DND-41 (cell line): ENCODE measurements at regions not wholly inside any gene's neighbourhood (a gene's known extent, or its start where the extent isn't known, plus 50 kb on each side); places are given as distances from the start of the nearest gene placed in this dataset.

Experiments used
- ATAC-seq: fragments of 200-7000 bp; cut with Tn5 transposase; 3 replicates; pipeline ENCODE4 v1.9.1; 2021; ENCODE audit warnings: low read depth; ENCODE audit not compliant: insufficient read depth
- DNase-seq: peaks from one replicate; pipeline ENCODE4 v3.0.0-alpha.2; 2020
- H2AFZ ChIP-seq: 2 replicates; pipeline ENCODE4 v1.6.0; 2012; ENCODE audit warnings: low read depth, low read length
- H3K27ac ChIP-seq: 2 replicates; pipeline ENCODE4 v1.5.1; 2012; ENCODE audit warnings: low read length, inconsistent platforms
- H3K27me3 ChIP-seq: fragments of 200-600 bp; sonication (generic); 2 replicates; pipeline ENCODE4 v1.6.0; 2012; ENCODE audit warnings: low read length, mild to moderate bottlenecking, inconsistent platforms; ENCODE audit not compliant: insufficient read depth, poor library complexity
- H3K36me3 ChIP-seq: 2 replicates; pipeline ENCODE4 v1.5.1; 2012; ENCODE audit warnings: low read length, inconsistent platforms; ENCODE audit not compliant: insufficient read depth
- H3K4me1 ChIP-seq: 2 replicates; pipeline ENCODE4 v1.5.1; 2012; ENCODE audit warnings: mild to moderate bottlenecking, low read length; ENCODE audit not compliant: insufficient read depth
- H3K4me2 ChIP-seq: 2 replicates; pipeline ENCODE4 v1.6.0; 2012; ENCODE audit warnings: mild to moderate bottlenecking, moderate library complexity, low read length, inconsistent platforms; ENCODE audit not compliant: insufficient read depth
- H3K4me3 ChIP-seq, 2 experiments: fragments of 200-600 bp in 1 of 2; shearing (Covaris generic) in 1 of 2; 2 replicates each; pipeline ENCODE4 v1.5.1; 2012 to 2016; ENCODE audit warnings: inconsistent platforms in 2 of 2, low read length in 2 of 2, mild to moderate bottlenecking in 2 of 2, low read depth in 1 of 2, moderate library complexity in 1 of 2
- H3K79me2 ChIP-seq: 2 replicates; pipeline ENCODE4 v1.6.0; 2012; ENCODE audit warnings: low read length, inconsistent platforms; ENCODE audit not compliant: insufficient read depth
- H3K9ac ChIP-seq: 2 replicates; pipeline ENCODE4 v1.6.0; 2012; ENCODE audit warnings: low read depth, mild to moderate bottlenecking, inconsistent platforms, low read length, moderate library complexity
- H3K9me3 ChIP-seq: 2 replicates; pipeline ENCODE4 v1.5.1; 2012; ENCODE audit warnings: low read length, moderate library complexity, mild to moderate bottlenecking, inconsistent platforms; ENCODE audit not compliant: insufficient read depth, severe bottlenecking
- H4K20me1 ChIP-seq: 2 replicates; pipeline ENCODE4 v1.6.0; 2012; ENCODE audit warnings: low read length; ENCODE audit not compliant: insufficient read depth
- EZH2 ChIP-seq: IDR thresholded peaks from 3 replicates; pipeline ENCODE4 v1.6.1; 2012; ENCODE audit warnings: borderline replicate concordance, low read depth, mild to moderate bottlenecking, moderate library complexity, low read length, inconsistent platforms; ENCODE audit not compliant: severe bottlenecking
- TF ChIP-seq, protein P1 (sequence below): IDR thresholded peaks from 2 replicates; pipeline ENCODE4 v1.5.1; 2012; ENCODE audit warnings: borderline replicate concordance, low read length, moderate library complexity, mild to moderate bottlenecking; ENCODE audit not compliant: poor library complexity, severe bottlenecking; ENCODE audit errors: extremely low read depth

DNA sequence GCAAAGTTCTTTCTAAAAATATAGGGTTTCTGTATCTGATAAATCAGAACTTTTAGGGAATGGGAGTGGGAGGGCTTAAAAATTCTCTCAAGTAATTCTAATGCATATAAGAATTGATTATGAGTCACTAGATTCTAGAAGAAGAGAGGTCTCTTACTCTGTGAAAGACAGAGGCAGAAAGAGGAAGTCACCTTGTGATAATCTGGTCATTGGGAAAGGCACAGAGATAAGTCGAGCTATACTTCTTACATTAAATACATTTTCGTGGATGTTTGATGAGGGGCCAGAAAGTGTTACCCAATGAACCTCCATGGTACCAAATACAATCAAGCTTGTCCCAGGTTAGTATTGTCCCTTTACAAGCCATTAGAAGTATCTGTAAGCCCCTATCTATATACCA lies 134.4 kb downstream of the MAD2L1 start:
- Histone ChIP-seq H3K36me3 (no peaks in the 10 kb centered on the region), H3K27ac (no peak overlapping the region), H3K4me2 (no peak overlapping the region), H3K4me3 (no peak overlapping the region), H3K27me3 (no peaks in the 10 kb centered on the region), H3K9me3 (no peaks in the 10 kb centered on the region), H3K79me2 (no peaks in the 10 kb centered on the region), H3K4me1 (no peaks in the 10 kb centered on the region), H3K9ac (no peak overlapping the region), H2AFZ (no peak overlapping the region), H4K20me1 (no peaks in the 10 kb centered on the region)
- DNase-seq (no peak), ATAC-seq (no peak)
- TF ChIP-seq EZH2, result no peak
- TF ChIP-seq, protein P1, sequence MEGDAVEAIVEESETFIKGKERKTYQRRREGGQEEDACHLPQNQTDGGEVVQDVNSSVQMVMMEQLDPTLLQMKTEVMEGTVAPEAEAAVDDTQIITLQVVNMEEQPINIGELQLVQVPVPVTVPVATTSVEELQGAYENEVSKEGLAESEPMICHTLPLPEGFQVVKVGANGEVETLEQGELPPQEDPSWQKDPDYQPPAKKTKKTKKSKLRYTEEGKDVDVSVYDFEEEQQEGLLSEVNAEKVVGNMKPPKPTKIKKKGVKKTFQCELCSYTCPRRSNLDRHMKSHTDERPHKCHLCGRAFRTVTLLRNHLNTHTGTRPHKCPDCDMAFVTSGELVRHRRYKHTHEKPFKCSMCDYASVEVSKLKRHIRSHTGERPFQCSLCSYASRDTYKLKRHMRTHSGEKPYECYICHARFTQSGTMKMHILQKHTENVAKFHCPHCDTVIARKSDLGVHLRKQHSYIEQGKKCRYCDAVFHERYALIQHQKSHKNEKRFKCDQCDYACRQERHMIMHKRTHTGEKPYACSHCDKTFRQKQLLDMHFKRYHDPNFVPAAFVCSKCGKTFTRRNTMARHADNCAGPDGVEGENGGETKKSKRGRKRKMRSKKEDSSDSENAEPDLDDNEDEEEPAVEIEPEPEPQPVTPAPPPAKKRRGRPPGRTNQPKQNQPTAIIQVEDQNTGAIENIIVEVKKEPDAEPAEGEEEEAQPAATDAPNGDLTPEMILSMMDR, result no peak

DNA sequence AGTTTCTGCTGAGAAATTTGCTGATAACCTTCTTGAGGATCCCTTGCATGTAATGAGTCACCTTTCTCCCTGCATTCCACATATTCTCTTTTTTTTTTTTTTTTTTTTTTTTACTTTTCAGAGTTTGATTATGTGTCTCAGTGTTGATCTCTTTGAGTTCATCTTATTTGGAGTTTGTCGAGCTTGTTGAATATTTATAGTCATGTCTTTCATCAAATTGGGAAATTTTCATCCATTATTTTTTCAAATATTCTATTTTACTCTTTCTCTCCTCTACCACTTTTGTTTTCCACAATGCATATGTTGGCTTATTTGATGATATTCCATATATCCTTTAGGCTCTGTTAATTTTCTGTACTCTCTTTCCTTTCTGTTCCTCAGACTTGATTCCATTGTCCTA lies 136.1 kb downstream of the MAD2L1 start:
- Histone ChIP-seq H3K79me2 (no peaks in the 10 kb centered on the region), H3K36me3 (no peaks in the 10 kb centered on the region), H3K4me2 (no peak overlapping the region), H4K20me1 (no peaks in the 10 kb centered on the region), H2AFZ (no peak overlapping the region), H3K9me3 (no peaks in the 10 kb centered on the region), H3K27me3 (no peaks in the 10 kb centered on the region), H3K9ac (no peak overlapping the region), H3K4me1 (no peaks in the 10 kb centered on the region), H3K27ac (no peak overlapping the region), H3K4me3 (no peak overlapping the region)
- DNase-seq (no peak), ATAC-seq (no peak)
- TF ChIP-seq, protein P1, result no peak
- no peak for TF ChIP-seq EZH2

DNA sequence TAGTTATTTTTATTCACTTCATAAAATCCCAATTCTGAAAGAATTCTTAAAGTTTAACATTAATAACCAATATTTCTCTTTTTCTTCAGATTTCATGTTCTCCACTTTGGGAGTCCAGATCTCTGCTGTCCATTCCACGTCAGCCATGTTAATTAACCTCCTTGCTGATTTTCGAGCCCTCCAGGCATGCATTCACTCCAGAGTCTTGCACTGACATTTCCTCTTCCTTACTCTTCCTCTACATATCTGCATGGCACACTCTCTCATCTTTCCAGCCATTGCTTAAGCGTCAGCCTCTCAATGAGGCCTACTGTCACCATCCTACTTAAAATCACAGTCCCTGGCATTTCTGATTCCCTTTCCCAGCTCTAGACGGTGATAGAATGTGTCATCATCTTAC lies 144.8 kb downstream of the MAD2L1 start:
- no peak overlapping the region for H3K9ac ChIP-seq
- no peaks in the 10 kb centered on the region for H4K20me1 ChIP-seq
- no peaks in the 10 kb centered on the region for H3K36me3 ChIP-seq
- H3K4me1 ChIP-seq, result no peaks in the 10 kb centered on the region
- no peak for DNase-seq
- no peak overlapping the region for H2AFZ ChIP-seq
- no peak overlapping the region for H3K4me2 ChIP-seq
- no peaks in the 10 kb centered on the region for H3K9me3 ChIP-seq
- TF ChIP-seq EZH2, result no peak
- TF ChIP-seq, protein P1, result no peak
- no peak for ATAC-seq
- H3K27me3 ChIP-seq, result no peaks in the 10 kb centered on the region
- H3K79me2 ChIP-seq, result no peaks in the 10 kb centered on the region
- H3K27ac ChIP-seq, result no peak overlapping the region
- H3K4me3 ChIP-seq, result no peak overlapping the region

DNA sequence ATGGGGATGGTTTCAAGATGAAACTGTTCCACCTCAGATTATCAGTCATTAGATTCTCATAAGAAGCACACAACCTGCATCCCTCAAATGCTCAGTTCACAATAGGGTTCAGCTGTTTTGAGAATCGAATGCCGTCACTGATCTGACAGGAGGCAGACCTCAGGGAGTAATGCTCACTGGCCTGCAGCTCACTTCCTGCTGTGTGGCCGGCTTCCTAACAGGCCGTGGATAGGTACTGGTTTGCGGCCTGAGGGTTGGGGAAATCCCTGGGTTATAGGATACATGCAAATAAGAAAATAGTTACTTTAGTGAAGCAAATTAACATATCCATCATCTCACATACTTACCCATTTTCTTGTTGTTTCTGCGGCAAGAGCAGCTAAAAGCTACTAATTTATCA lies 160.4 kb downstream of the MAD2L1 start:
- DNase-seq (no peak), ATAC-seq (no peak)
- Histone ChIP-seq H3K36me3 (no peaks in the 10 kb centered on the region), H3K4me2 (no peak overlapping the region), H4K20me1 (no peaks in the 10 kb centered on the region), H2AFZ (no peak overlapping the region), H3K27ac (no peak overlapping the region), H3K27me3 (no peaks in the 10 kb centered on the region), H3K4me1 (no peaks in the 10 kb centered on the region), H3K79me2 (no peaks in the 10 kb centered on the region), H3K4me3 (no peak overlapping the region), H3K9me3 (no peaks in the 10 kb centered on the region), H3K9ac (no peak overlapping the region)
- TF ChIP-seq, protein P1, result no peak
- TF ChIP-seq EZH2, result no peak
